ENCODE measurements at regions not wholly inside any gene's neighbourhood (a gene's known extent, or its start where the extent isn't known, plus 50 kb on each side); places are given as distances from the start of the nearest gene placed in this dataset.

DNA sequence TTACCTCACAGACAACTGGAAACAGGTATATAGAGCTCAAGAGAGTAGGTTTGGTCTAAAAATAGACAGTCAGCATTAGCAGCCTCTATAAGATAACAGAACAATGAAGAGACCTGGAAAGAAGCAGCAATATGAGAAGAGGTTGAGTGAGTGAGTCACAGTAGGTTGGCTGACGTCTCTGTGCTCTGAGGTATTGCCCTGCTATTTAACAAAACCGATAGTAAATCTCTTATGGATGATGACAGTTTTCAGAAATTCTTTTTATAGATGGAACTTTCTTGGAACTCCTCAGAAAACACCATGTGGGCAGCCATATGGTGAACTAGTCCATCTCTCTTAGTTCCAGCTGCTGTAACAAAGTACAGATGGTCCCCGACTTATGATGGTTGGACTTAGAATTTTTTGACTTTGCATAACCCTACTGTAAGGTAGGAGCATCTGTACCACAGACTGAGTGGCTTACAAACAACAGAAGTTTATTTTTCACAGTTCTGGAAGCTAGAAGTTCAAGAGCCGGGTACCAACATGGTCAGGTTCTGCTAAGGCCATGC, 123.5 kb downstream of the MBD2 start:
- no peak for DNase-seq (ENCODE audit: low spot score)

- DNase-seq (ENCODE audit: low spot score) = no peak
These were observed 124.0 kb downstream of the MBD2 start for GRCh38 chr18:54100466-54100865.

GRCh38 chr18:54094474-54094873, 130.0 kb downstream of the MBD2 start:
- DNase-seq (ENCODE audit: low spot score) = no peak

DNA sequence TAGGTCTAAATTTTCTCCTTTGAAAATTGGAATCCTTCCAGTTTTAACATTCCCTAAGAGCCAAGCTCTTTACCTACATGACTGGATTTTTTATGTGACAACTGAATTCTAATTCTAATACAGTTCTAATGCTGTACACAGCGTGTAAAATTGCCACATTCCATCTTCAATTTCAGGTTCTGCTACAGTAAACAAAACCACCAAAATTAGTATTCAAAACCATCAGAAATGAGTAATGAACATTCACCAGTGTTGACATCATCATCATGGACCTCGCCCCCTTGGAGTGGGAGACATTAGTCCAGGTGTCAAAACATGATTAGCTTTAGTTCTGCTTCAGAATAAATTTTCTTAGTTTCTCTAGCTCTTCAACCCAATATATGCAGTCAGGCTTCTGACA, 133.6 kb downstream of the MBD2 start:
- no peak for DNase-seq (ENCODE audit: low spot score)

- DNase-seq (ENCODE audit: low spot score) = no peak
These were observed 134.6 kb downstream of the MBD2 start for GRCh38 chr18:54089749-54090459.

DNA sequence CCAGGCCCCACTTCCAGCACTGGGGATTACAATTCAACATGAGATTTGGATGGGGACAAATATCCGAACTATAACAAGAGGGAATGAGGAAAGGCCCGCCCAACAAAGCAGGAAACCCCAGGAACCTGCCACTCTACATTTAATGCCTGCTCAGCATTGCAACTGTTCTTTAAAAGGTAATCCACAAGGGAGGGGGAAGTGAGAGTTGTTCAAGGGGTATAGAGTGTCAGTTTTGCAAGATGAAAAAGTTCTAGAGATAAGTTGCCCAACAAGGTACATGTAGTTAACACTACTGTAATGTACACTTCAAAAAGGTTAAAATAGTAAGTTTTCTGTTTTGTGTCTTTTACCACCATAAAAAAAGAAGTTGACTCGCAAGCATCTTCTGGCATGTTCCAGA, 137.6 kb downstream of the MBD2 start:
- DNase-seq (ENCODE audit: low spot score) = no peak

DNA sequence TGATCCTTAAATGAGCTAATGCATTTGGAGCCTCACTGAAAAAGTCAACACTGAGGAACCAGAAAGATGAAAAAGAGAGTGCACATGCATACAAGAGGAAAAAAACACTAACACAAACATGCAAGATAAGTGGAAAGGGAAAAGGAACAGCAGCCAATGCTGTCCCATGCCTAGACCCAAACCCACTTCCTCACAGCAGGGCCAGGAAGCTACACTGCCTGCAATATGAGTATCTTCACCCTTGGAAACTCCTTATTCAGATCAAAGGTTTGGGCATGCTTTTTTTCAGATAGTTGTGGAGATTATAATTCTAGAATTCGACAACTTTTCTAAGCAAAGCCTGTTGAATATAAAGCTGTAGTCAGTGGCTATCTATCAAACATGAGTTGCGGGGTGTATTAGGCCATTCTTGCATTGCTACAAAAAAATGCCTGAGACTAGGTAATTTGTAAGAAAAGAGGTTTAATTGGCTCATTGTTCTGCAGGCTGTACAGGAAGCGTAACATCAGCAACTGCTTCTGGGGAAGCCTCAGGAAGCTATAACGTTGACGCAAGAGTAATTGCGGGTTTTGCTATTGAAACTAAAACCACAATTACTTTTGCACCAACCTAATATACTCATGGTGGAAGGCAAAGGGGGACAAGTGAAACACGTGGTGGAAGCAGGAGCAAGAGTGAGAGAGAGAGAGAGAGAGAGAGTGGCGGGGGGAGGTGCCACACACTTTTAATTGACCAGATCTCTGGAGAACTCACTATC, 138.2 kb downstream of the MBD2 start:
- DNase-seq (ENCODE audit: low spot score) = no peak

GRCh38 chr18:54080858-54081257, 143.6 kb downstream of the MBD2 start:
- DNase-seq (ENCODE audit: low spot score) = no peak

GRCh38 chr18:54076166-54076565, 148.3 kb downstream of the MBD2 start:
- DNase-seq (ENCODE audit: low spot score) = no peak

- DNase-seq (ENCODE audit: low spot score) = no peak
These were observed 148.8 kb downstream of the MBD2 start for GRCh38 chr18:54075689-54076088.

DNA sequence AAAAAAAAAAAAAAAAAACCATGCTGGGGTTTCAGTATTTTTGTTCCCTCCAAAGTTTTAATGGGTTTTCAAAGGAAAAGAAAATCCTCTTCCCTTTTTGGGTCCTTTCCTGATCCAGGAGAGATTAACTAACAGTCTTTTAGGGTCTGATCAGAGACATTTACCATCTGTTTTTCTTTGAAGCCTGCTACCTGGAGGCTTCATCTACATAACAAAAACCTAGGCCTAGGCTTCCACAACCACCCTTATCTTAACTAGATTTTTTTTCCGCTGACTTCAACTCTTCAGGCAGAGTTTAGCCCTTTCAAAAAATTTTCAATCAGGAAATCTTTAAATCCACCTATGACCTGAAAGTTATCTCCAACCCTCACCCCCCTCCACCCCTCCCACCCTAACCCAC, 154.7 kb downstream of the MBD2 start:
- no peak for DNase-seq (ENCODE audit: low spot score)

DNA sequence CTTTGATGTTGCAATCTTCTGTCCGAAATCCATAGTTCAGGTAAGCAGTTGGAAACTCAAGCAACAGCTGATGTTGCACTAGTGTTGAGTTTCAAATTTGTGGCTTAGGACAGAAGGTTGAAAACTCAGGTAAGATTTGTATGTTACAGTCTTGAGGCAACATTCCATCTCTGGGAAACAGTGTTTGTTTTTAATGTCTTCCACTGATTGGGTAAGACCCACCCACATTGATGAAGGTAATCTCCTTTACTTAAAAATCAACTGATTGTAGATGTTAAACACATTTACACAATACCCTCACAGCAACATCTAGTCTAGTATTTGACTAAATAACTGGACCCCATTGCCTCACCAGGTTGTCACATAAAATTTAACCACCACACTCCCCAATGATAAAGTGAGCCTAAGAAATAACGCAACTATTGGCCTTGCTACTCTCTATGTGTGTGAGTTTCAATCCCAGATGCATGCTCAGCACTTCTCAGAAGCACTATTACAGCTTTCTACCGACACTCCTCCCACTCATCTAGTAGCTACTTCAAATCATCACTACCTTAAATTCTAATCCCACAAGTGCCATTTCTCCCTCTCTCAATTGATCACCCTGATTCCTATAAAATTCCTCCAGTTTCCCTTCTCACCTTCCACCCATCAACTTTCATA, 164.0 kb downstream of the MBD2 start:
- DNase-seq (ENCODE audit: low spot score) = no peak

DNA sequence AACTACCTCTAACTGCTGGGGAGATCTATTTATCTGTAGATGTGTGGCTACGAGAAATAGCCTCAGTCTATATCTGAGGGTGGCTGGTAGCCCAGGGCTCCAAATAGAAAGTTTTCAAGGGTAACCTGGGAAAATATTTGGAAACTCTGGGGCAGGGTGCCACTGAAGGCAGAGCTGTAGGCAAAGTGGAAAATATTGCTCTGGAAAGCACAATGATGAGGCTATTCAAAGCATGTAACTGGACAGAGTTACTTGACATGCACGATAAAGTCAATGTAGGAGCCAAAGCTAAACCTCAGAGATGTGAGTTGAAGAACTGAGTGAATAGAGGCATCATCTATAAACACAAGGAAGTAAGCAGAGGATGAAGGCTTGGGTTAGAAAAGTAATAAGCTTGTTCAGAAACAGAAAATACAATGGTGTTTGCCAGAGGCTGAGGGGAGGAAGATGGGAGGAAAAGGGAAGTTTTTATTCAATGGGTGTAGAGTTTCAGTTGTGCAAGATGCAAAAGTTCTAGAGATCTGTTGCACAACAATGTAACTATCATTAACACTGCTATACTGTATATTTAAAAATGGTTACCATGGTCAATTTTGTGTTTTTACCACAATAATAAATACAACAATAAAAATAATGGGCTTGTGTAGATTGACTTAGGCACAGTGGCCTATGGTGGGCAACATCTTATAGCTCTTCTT, 171.6 kb downstream of the MBD2 start:
- DNase-seq (ENCODE audit: low spot score) = no peak

- no peak for DNase-seq (ENCODE audit: low spot score)
These were observed 172.2 kb downstream of the MBD2 start for GRCh38 chr18:54052259-54052658.

- no peak for DNase-seq (ENCODE audit: low spot score)
These were observed 180.8 kb downstream of the MBD2 start for GRCh38 chr18:54043484-54044251.

DNA sequence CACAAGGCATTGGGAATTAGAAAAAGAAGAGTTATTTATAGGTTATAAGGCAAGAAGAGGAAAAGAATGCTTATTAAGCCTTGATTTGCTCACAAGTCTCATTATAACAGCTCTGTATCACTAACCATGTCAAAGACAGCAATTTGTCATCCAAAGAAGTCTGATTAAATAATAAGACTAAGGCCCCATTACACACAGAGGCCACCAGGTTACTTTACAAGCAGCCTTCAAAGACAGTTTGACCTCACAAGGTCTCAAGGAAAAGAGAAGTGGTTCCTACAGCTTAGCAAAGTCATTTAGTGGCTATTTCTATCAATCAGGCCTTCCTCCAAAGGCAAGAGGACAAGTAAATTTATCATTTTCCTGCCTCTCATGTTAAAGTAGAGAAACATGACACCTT, 188.5 kb downstream of the MBD2 start:
- DNase-seq (ENCODE audit: low spot score) = no peak

- DNase-seq (ENCODE audit: low spot score) = no peak
These were observed 191.4 kb downstream of the MBD2 start for GRCh38 chr18:54033052-54033451.

DNA sequence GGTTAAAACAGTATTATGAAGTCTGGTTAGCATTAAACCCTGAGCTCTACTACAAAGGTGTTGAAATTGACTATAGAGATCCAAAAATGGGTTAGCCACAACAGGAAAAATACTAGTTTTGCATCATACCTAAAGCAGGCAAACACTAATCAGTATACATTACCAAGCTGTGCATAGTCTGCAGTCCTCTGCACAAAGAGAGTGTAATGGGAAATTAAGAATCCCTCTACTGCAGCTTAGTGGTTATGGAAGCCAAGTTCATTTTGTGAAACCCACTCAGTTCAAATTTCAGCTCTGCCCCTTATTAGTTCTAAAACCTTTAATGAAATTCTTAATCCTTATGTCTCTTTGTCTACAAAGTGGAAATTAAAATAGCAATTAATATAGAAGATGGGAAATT, 192.1 kb downstream of the MBD2 start:
- no peak for DNase-seq (ENCODE audit: low spot score)

DNA sequence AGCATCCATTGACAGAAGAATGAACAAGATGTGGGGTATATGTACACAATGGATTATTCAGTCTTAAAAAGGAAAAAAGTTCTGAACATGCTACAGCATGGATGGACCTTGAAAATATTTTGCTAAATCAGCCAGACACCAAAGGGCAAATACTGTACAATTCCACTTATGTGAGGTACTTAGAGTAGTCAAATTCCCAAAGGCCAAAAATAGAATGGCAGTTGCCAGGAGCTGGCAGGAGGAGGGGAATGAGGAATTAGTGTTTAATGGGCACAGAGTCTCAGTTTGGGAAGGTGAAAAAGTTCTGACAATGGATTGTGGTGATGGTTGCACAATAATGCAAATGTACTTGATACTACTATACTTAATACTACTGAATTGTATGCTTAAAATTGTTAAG, 193.2 kb downstream of the MBD2 start:
- DNase-seq (ENCODE audit: low spot score) = no peak

GRCh38 chr18:54030434-54030833, 194.0 kb downstream of the MBD2 start:
- no peak for DNase-seq (ENCODE audit: low spot score)

GRCh38 chr18:54023471-54023870, 201.0 kb downstream of the MBD2 start:
- no peak for DNase-seq (ENCODE audit: low spot score)

- DNase-seq (ENCODE audit: low spot score) = no peak
These were observed 203.5 kb downstream of the MBD2 start for GRCh38 chr18:54020966-54021365.

Measured in HuH-7.5 (cell line).